PC-3 (cell line): ENCODE measurements at regions not wholly inside any gene's neighbourhood (a gene's known extent, or its start where the extent isn't known, plus 50 kb on each side); places are given as distances from the start of the nearest gene placed in this dataset.

Experiments used
- ATAC-seq: fragments of 200-7000 bp; cut with Tn5 transposase; 2 replicates; pipeline ENCODE4 v1.9.1; 2020; ENCODE audit warnings: mild to moderate bottlenecking, moderate library complexity
- BruUV-seq: library from RNA; stranded (reverse); fragments of 400-500 nt; replicated peaks from 2 replicates; lab custom pipeline; 2021; lab: Mats Ljungman, UMichigan
- CTCF ChIA-PET: fragments of 300-600 bp; sonication (Branson Sonifier 250); formaldehyde crosslinking; loops from one replicate; lab custom pipeline; 2022; ENCODE audit warnings: antibody characterized with exemption; lab: Charles Lee
- POLR2A ChIA-PET: fragments of 300-600 bp; sonication (Branson Sonifier 250); formaldehyde crosslinking; loops from one replicate; lab custom pipeline; 2022; ENCODE audit warnings: antibody characterized with exemption; ENCODE audit not compliant: unreplicated experiment; lab: Charles Lee
- DNase-seq: peaks from one replicate; pipeline ENCODE4 v3.0.0-alpha.2; 2015
- H2AFZ ChIP-seq: fragments of 300-600 bp; sonication (generic); 2 replicates; pipeline ENCODE4 v1.6.0; 2016; ENCODE audit warnings: antibody characterized with exemption, low read length
- H3F3A ChIP-seq: fragments of 300-600 bp; sonication (generic); one replicate; pipeline ENCODE4 v1.6.0; 2017; ENCODE audit warnings: antibody characterized with exemption, low read length, control low read depth, mild to moderate bottlenecking; ENCODE audit not compliant: unreplicated experiment
- H3K27ac ChIP-seq: fragments of 300-600 bp; sonication (generic); 2 replicates; pipeline ENCODE4 v1.5.1; 2016; ENCODE audit warnings: mild to moderate bottlenecking, low read length
- H3K27me3 ChIP-seq: fragments of 300-600 bp; sonication (generic); 2 replicates; pipeline ENCODE4 v1.6.1; 2016; ENCODE audit warnings: low read length, mixed read lengths
- H3K36me3 ChIP-seq: fragments of 300-600 bp; sonication (generic); 2 replicates; pipeline ENCODE4 v1.6.1; 2016; ENCODE audit warnings: low read depth, mixed run types, low read length, mixed read lengths
- H3K4me1 ChIP-seq: fragments of 300-600 bp; sonication (generic); 2 replicates; pipeline ENCODE4 v1.5.1; 2016; ENCODE audit warnings: low read length; ENCODE audit not compliant: insufficient read depth
- H3K4me2 ChIP-seq: fragments of 300-600 bp; sonication (generic); 2 replicates; pipeline ENCODE4 v1.6.0; 2016; ENCODE audit warnings: low read length
- H3K4me3 ChIP-seq: fragments of 300-600 bp; sonication (generic); 2 replicates; pipeline ENCODE4 v1.5.1; 2016; ENCODE audit warnings: mild to moderate bottlenecking, low read length, mixed read lengths
- H3K79me2 ChIP-seq: fragments of 300-600 bp; sonication (generic); 2 replicates; pipeline ENCODE4 v1.6.1; 2017; ENCODE audit warnings: low read length, mixed read lengths
- H3K9ac ChIP-seq: fragments of 300-600 bp; sonication (generic); 2 replicates; pipeline ENCODE4 v1.6.0; 2016; ENCODE audit warnings: mild to moderate bottlenecking, low read length
- H3K9me2 ChIP-seq: fragments of 300-600 bp; sonication (generic); replicated peaks from 2 replicates; pipeline ENCODE4 v1.6.1; 2016; ENCODE audit warnings: mixed run types, low read length, mixed read lengths
- H3K9me3 ChIP-seq: fragments of 300-600 bp; sonication (generic); 2 replicates; pipeline ENCODE4 v1.6.1; 2016; ENCODE audit warnings: low read length, mixed read lengths
- H4K20me1 ChIP-seq: fragments of 300-600 bp; sonication (generic); 2 replicates; pipeline ENCODE4 v1.6.1; 2016; ENCODE audit warnings: low read length, mixed read lengths
- EZH2 ChIP-seq: fragments of 300-600 bp; sonication (generic); IDR thresholded peaks from one replicate; pipeline ENCODE4 v1.6.1; 2017; ENCODE audit warnings: antibody characterized with exemption, mild to moderate bottlenecking, low read length; ENCODE audit not compliant: unreplicated experiment
- EZH2phosphoT487 ChIP-seq: fragments of 300-600 bp; sonication (generic); IDR thresholded peaks from 2 replicates; pipeline ENCODE4 v1.6.1; 2018; ENCODE audit warnings: mild to moderate bottlenecking, antibody characterized with exemption, low read length, borderline replicate concordance
- intact Hi-C: fragments of 100-400 bp; cut with micrococcal nuclease; formaldehyde crosslinking; loops from 2 replicates; pipeline ENCODE4 v1.9.0; 2023
- TF ChIP-seq, protein P1 (sequence below): fragments of 300-600 bp; sonication (generic); conservative IDR thresholded peaks from 2 replicates; pipeline ENCODE4 v1.5.1; 2017; ENCODE audit warnings: antibody characterized with exemption, low read depth, mild to moderate bottlenecking, low read length

DNA sequence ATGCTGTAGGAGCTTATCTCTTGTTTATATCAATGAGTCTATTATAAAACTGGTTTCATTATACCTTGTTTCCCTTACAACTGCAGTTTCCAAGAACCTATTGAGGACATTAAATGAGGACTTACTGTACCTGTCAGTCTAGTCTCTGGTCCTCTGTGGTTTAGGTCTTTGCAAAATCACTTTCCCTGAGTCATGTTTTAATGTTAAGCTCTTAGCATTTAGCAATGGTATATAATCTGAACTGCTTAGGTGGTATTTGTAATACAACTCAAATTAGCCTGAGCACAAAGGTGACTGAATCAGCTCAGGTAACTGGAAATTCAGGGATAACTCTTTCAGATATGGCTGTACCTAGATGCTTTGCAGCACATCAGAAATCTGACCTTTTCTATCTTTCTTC, 418.3 kb upstream of the SPRED2 start:
- Histone ChIP-seq H3K4me3 (no peak overlapping the region), H3K9me2 (no peaks in the 10 kb centered on the region), H3K9me3 (no peaks in the 10 kb centered on the region), H3K27ac (no peak overlapping the region), H2AFZ (no peak overlapping the region), H4K20me1 (no peaks in the 10 kb centered on the region), H3K36me3 (no peaks in the 10 kb centered on the region), H3F3A (no peaks in the 10 kb centered on the region), H3K9ac (no peak overlapping the region), H3K4me1 (no peaks in the 10 kb centered on the region), H3K79me2 (no peaks in the 10 kb centered on the region), H3K4me2 (no peak overlapping the region), H3K27me3 (peaks cover 40% of the 10 kb centered on the region)
- TF ChIP-seq, protein P1, sequence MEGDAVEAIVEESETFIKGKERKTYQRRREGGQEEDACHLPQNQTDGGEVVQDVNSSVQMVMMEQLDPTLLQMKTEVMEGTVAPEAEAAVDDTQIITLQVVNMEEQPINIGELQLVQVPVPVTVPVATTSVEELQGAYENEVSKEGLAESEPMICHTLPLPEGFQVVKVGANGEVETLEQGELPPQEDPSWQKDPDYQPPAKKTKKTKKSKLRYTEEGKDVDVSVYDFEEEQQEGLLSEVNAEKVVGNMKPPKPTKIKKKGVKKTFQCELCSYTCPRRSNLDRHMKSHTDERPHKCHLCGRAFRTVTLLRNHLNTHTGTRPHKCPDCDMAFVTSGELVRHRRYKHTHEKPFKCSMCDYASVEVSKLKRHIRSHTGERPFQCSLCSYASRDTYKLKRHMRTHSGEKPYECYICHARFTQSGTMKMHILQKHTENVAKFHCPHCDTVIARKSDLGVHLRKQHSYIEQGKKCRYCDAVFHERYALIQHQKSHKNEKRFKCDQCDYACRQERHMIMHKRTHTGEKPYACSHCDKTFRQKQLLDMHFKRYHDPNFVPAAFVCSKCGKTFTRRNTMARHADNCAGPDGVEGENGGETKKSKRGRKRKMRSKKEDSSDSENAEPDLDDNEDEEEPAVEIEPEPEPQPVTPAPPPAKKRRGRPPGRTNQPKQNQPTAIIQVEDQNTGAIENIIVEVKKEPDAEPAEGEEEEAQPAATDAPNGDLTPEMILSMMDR: no peak
- TF ChIP-seq EZH2phosphoT487 (no peak), EZH2 (no peak)
- no TSS peak for BruUV-seq
- ATAC-seq (no peak), DNase-seq (no peak)
- CTCF ChIA-PET: no interaction called here
- intact Hi-C loops: no loop called here
- POLR2A ChIA-PET: no interaction called here

DNA sequence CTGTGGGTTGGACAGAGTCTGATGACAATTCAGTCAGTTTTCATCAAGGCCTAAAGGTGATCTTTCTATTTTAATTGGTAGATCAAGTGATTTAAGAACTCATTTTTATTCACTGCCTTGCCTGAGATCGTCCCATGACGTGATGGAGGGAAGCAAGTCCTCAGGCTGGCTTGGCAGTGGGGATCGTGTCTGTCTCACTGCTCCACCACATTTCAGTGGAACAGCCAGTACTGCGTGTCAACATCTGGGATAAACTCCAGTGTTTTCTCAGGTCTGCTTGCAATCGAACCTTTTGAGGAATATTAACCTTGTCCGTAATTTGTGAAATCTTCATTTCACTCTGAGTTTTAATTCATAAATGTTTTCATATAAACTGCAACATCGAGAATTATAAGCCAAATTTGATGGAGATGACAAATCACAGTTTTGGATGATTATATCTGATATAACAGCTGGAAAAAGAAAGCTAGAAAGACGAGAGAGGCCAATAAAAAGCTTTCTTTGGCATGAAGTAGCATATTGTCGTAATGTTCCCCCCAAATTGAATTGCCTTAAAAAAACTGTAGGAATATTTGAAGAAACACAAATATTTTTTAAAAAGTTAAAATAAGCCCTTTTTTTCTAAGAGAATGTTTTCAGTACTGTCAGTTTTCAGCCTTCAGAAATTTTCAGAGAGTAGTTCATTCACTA, 414.7 kb upstream of the SPRED2 start:
- H3K36me3 ChIP-seq: no peaks in the 10 kb centered on the region
- TF ChIP-seq EZH2 (no peak), EZH2phosphoT487 (no peak)
- TF ChIP-seq, protein P1: no peak
- H3K4me2 ChIP-seq: no peak overlapping the region
- CTCF ChIA-PET: no interaction called here
- intact Hi-C loops: no loop called here
- H3K27me3 ChIP-seq: peaks cover 58% of the 10 kb centered on the region
- H3K9me3 ChIP-seq: no peaks in the 10 kb centered on the region
- no peak overlapping the region for H3K4me3 ChIP-seq
- no peaks in the 10 kb centered on the region for H3K9me2 ChIP-seq
- no peak for ATAC-seq
- no peaks in the 10 kb centered on the region for H4K20me1 ChIP-seq
- H3K9ac ChIP-seq: no peak overlapping the region
- H3K79me2 ChIP-seq: no peaks in the 10 kb centered on the region
- no peak overlapping the region for H3K27ac ChIP-seq
- H3K4me1 ChIP-seq: no peaks in the 10 kb centered on the region
- POLR2A ChIA-PET: no interaction called here
- no peak overlapping the region for H2AFZ ChIP-seq
- DNase-seq: no peak
- H3F3A ChIP-seq: no peaks in the 10 kb centered on the region
- no TSS peak for BruUV-seq

- Histone ChIP-seq H3K36me3 (no peaks in the 10 kb centered on the region), H3K9ac (no peak overlapping the region), H3K9me3 (no peaks in the 10 kb centered on the region), H3K27me3 (peaks cover 61% of the 10 kb centered on the region), H3K4me1 (no peaks in the 10 kb centered on the region), H3F3A (no peaks in the 10 kb centered on the region), H3K4me3 (no peak overlapping the region), H2AFZ (no peak overlapping the region), H3K79me2 (no peaks in the 10 kb centered on the region), H3K4me2 (no peak overlapping the region), H3K9me2 (no peaks in the 10 kb centered on the region), H3K27ac (no peak overlapping the region), H4K20me1 (no peaks in the 10 kb centered on the region)
- ChIA-PET POLR2A (no interaction called here), CTCF (no interaction called here)
- intact Hi-C loops: no loop called here
- DNase-seq (no peak), ATAC-seq (no peak)
- no TSS peak for BruUV-seq
- TF ChIP-seq EZH2 (no peak), EZH2phosphoT487 (no peak)
- TF ChIP-seq, protein P1: no peak
Measured at GRCh38 chr2:65845442-65846182, 413.2 kb upstream of the SPRED2 start.
